ENCODE measurements at regions not wholly inside any gene's neighbourhood (a gene's known extent, or its start where the extent isn't known, plus 50 kb on each side); places are given as distances from the start of the nearest gene placed in this dataset.
"Not testable (repeated sequence)": the region's sequence is repeated elsewhere in the genome, so short reads cannot be mapped to it uniquely, and the experiment has no call there.

GRCh38 chrX:96540111-96540631 lies 144.5 kb upstream of the DIAPH2 start:
- no peak for DNase-seq

DNA sequence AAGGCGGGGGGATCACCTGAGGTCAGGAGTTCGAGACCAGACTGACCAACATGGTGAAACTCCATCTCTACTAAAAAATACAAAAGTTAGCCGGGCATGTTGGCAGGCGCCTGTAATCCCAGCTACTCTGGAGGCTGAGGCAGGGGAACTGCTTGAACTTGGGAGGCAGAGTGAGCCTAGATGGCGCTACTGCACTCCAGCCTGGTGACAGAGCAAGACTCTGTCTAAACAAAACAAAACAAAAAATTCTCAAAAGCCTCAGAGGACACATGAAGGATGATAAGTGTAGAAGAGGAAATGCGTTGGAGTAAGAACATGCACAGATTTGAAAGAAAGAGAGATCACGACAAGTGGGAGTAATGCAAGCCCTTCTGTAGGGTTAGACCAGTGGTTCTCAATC lies 138.4 kb upstream of the DIAPH2 start:
- not testable (repeated sequence) for DNase-seq

DNA sequence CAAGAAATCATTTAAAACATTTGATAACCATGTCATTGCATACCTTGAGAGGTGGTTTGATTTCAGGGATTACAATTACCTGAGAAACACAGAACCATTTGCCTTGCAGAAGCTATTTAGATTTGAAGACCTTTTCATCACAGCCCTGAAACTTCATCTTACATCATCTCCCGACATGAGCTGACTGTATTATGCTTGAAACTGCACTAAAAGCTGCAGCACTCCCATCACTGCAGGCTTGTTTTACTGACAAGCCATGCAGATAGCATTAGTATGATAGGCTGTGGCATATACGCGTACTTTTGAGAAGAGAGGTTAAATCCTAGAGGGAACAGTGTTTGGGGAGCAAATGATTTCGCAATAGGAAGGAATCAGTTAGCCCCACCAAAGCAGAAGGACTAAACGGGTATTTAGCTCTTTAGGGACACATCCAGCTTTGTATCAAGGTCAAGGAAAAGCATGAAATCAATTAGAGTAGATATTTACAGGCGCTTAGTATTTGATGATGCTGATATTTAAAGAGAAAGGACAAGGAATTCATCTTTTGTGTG lies 133.2 kb upstream of the DIAPH2 start:
- no peak for DNase-seq

- DNase-seq: no peak
Measured at GRCh38 chrX:96556886-96557285, 127.8 kb upstream of the DIAPH2 start.

- not testable (repeated sequence) for DNase-seq
Measured at GRCh38 chrX:96561129-96561528, 123.5 kb upstream of the DIAPH2 start.

DNA sequence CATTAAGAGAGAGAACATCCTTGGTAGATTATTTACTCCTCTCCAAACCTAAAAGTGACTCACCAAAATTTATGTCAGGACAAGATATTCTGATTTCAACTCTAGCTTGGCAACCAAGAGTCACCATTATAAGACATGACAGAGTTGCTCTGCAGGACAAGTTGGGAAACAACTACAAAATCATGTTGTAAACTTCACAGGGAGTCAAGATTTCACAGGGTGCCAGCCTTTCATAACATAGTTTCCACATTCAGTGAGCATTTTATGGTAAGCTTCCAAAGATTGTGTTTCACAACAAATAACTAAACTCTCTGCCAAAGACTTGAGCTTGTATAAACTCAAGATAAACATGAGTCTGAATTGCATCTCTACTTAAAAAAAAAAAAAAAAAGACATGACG lies 121.0 kb upstream of the DIAPH2 start:
- DNase-seq: no peak

- no peak for DNase-seq
Measured at GRCh38 chrX:96564595-96564994, 120.0 kb upstream of the DIAPH2 start.

DNA sequence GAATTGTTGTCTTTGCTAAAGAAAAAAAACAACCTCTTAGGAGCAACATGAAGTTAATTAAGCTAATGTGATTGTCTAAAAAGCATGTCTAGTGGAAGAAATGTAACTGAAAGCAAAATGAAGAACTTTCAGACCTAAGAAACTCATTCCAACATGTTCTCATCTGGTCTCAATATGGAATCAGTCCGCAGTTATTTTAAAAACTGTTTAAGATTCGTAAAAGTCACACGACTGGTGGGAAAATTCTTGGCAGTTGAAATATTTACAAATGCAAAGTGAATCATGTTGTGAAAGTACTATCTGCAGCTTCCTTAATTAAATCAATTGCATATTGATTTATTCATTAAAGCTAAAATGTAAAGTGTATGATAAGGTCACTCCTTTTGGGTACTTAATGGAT lies 117.8 kb upstream of the DIAPH2 start:
- no peak for DNase-seq

DNA sequence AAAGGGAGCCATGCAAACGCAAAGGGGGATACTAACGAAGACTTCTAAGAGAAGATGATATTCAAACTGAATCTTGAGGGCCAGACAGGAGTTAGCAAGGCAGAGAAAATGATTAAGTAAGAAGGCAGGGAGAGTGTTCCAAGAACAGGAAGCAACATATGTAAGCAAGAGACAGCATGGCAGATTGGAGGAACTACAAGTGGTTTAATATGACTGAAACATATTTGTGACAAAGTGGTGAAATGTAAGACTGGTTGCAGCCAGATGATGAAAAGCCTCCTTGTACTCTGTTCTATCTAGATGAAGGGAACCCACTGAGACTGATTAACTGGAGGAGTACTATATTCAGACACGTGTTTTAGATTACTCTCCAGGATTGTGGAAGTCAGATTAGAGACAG lies 116.6 kb upstream of the DIAPH2 start:
- no peak for DNase-seq

DNA sequence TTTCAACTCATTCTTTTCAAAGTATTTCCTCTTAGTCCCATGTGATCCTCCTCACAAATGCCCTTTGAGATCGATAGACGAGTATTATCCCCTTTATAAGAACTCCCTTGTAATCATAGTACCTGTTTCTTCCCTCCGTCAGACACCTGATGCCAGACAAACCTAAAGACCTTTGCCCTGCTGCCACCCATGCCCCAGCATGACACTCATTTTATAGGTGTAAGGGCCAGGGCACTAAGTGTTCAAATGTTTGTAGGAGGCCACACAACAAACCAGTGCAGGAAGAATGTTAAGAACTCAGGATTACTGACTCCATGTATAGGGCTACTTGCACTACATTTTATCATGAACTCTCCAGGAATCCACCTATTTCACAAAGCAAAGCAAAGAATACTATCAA lies 115.6 kb upstream of the DIAPH2 start:
- DNase-seq: no peak

DNA sequence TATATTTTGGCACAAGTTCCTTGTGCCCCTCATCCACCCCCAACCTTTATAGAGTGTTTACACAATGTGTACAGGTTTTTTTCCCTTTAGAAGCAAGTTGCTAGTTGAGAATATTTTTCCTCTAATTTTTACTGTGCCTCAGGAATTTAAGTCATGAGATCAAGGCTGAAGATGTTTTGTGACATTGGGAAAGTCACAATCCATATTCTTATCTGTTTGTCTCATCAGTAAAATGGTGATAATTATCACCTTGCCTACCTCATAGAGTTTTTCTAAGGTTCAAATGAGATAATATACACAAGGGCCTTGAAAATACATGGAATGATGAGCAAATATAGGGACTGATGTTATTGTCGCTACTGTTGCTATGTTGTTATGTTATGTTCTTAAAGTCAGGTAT lies 109.6 kb upstream of the DIAPH2 start:
- DNase-seq: no peak

DNA sequence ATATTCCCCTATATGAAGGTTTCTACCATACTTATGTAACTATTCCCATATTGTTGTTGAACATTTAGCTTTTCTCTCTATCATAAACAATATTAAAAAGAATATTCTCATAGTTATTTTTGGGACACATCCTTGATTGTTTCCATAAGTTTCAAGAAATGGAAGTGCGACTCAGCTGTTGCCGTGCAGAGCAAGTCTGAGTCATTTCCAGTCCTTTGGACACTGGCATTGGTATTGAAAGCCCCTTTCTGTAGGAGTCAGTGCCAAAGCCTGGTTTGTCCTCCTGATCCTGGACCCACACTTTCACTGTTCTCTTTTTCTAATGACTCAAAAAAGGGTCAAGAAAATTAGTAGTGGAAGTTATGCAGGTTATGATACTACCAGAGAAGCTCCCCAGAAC lies 108.3 kb upstream of the DIAPH2 start:
- no peak for DNase-seq

- no peak for DNase-seq
Measured at GRCh38 chrX:96578781-96579180, 105.9 kb upstream of the DIAPH2 start.

GRCh38 chrX:96579252-96579651 lies 105.4 kb upstream of the DIAPH2 start:
- no peak for DNase-seq

DNA sequence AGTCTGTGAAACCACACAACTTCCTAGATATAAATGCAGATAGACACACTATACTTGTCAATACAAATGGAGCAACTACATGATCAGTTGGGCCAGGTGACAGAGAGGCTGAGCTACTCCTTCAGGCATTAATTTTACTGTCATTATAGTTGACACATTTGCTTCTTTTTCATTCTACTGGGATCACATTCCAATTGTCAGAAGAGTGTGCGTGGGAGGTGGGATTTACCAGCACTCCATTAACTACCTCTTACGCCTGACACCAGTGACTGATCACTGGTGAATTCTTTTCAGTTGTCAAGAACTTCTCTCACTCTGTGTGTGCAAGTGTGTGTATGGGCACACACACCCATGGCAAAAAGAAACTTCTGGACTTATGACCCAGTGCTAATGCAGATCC lies 94.2 kb upstream of the DIAPH2 start:
- no peak for DNase-seq

DNA sequence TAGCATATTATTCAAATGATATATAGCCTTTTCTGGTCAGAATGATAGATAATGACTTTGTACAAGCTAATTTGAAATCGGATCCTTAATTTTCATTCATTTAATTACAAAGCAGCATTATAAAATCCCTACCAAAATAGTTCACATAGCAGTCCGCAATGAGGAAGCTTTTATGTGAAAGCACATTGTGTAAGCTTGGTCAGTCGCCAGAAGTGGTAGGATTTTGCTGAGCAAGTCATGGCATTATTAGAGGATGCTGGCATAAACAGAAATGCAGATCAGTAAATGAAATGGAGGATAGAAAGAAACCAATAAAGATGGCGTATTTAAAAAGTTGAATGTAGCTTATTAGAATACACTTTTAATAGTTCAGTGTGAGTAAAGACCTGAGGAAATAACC lies 93.2 kb upstream of the DIAPH2 start:
- DNase-seq: no peak

GRCh38 chrX:96597847-96598246 lies 86.8 kb upstream of the DIAPH2 start:
- not testable (repeated sequence) for DNase-seq

DNA sequence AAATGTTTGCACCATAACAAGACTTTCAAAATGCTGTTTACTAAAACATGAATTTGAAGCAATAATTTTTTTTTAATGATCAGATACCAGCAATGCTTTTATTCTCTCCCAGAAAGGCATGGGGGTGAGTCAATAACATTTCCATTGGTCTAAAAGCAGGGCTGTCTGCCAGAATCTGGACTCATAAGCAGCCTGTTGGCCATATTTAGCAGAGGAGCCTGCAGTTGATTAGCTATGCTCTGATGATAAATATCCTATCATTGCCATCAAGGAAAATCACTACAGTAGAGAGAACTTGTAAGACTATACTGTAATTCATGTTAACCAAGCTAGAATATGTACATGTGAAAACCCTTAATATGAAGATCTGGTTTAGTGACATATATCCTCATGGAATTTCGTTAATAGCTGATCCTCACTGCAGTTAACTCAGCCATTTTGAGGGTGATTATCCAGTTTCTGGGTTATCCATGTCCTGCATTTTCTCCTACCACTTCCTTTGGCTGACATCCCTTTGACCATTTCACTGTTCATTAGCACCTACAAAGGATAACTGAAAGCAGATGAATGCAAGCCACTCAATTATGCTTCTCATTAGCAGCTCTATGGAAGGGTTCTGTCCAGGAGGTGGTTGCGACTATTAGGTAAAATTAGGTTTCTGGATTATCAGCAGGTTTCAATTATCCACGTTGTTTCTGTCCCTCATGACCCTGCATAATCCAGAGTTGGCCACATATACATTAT lies 72.9 kb upstream of the DIAPH2 start:
- DNase-seq: no peak

GRCh38 chrX:96615448-96615847 lies 69.2 kb upstream of the DIAPH2 start:
- no peak for DNase-seq

DNA sequence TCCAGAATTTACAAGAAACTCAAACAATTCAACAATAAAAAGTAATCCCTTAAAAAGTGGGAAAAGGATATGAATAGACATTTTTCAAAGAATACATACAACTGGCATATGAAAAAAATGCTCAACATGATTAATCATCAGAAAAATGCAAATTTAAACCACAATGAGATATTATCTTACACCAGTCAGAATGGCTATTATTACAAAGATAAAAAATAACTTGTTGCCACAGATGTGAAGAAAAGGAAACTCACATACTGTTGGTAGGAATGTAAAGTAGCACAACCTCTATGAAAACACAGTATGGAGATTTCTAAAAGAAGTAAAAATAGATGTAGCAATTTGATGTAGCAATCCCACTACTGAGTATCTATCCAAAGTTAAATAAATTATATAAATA lies 65.1 kb upstream of the DIAPH2 start:
- DNase-seq: no peak

GRCh38 chrX:96621811-96622210 lies 62.8 kb upstream of the DIAPH2 start:
- no peak for DNase-seq

Data from NCI-H2081 treated with DMSO at 0.1 percent for 48 hours (cell line).